ENCODE measurements at regions not wholly inside any gene's neighbourhood (a gene's known extent, or its start where the extent isn't known, plus 50 kb on each side); places are given as distances from the start of the nearest gene placed in this dataset.
"Not testable (repeated sequence)": the region's sequence is repeated elsewhere in the genome, so short reads cannot be mapped to it uniquely, and the experiment has no call there.

DNA sequence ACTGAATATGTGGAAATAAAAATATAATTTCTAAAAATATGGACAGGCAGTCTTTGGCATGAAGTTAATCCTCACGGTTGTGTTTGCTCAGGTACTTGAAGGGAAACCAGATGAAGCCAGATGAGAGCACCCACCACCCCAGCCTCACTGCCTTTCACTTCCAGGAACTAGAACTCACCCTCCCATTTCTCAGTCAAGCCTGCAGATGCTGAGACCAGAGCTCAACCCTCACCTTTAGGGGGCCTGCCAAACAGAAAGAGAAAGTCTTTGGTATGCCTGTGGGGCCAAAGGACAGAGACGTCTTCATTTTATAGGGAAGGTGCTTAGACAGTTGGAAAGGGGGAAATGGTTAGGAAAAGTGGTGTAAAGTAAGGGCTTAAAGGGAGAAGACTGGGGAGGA is 252.8 kb upstream of the PLET1 start:
- no peak for DNase-seq (ENCODE audit: low spot score)

DNA sequence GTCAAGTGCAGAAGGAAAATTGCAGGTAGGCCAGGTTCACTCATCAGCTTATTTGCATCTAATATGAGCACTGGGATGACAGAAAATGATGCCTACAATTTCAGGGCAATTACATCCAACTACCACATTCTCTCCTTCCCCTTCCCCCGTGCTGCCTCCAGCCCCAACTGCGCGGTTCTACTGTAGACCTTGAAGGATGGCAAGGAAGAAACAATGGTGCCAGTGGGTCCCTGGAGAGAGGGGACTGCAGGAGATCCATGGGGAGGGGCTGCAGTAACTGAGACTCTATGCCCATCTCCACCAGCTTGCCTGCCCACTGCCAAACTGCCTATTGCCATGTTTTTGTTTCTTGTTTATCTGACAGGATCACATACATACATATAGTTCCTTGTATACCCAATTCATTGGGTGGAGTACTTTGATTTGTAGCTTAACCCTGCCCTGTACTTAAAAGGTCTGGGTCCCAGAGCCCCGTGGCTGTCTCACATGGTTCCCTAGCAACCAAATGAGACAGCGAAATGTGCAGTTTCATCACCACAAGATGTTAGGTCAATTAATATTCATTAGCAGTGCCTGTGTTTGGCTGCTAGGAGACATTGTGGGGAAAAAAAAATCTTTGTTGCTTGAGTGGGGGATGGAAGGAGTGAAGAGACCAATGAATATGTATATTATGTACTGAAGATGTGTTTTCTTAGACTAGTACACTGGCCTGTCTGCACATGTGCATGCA is 253.5 kb upstream of the PLET1 start:
- DNase-seq (ENCODE audit: low spot score), result no peak

DNA sequence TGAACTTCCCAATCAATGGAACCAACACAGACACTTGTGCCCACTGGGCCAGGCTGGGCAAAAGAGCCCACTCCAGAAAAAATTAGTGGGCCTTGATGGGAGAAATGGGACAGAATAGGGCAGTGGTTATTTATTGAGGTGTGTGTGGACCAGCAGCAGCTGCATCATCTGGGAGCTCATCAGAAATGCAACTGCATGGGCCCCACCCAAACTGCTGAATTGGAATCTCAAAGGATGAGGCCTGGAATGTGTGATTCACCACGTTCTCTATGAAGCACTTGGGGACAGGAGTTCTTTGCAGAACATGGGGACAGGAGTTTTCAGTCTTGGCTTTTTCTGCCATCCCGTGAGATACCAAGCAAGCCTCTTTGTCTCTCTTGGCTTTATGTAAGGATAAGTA is 255.6 kb upstream of the PLET1 start:
- no peak for DNase-seq (ENCODE audit: low spot score)

DNA sequence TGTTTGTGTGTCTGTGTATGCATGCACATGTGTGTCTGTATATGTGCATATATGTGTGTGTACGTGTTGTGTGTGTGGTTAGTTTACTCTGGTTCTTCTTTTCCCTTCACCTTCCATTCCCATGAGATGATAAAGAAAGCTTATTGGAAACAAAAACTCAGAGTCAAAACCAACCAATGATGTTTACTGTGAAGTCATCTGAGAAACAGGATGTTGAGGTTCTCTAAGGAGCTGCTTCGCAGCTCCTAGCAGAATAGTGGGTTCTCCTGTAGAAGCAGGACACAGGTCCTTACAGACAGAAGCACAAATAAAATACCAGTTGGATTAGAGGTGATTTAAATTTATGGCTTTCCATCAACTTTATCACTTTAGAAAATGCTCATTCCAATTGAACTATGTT is 256.1 kb upstream of the PLET1 start:
- no peak for DNase-seq (ENCODE audit: low spot score)

DNA sequence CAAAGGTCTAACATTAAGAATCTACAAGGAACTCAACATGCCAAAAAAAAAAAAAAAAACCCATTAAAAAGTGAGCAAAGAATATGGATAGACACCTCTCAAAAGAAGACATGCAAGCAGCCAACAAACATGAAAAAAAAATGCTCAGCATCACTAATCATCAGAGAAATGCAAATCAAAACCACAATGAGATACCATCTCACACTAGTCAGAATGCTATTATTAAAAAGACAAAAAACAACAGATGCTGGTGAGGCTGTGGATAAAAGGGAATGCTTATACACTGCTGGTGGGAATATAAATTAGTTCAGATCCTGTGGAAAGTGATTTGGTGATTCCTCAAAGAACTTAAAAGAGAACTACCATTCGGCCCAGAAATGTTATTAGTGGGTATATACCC is 257.7 kb upstream of the PLET1 start:
- no peak for DNase-seq (ENCODE audit: low spot score)

DNA sequence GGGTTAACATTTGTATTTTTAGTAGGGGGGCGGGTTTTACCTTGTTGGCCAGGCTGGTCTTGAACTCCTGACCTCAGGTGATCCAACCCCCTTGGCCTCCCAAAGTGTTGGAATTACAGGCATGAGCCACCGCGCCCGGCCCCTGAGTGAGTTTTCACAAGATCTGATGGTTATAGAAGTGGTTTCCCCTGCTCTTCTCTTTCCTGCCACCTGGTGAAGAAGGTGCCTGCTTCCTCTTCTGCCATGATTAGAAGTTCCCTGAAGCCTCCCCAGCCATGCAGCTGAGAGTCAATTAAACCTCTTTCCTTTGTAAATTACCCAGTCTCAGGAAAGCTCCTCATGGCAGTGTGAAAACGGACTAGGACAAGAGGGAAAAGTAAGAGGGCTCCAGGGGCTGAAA is 259.1 kb upstream of the PLET1 start:
- no peak for DNase-seq (ENCODE audit: low spot score)

DNA sequence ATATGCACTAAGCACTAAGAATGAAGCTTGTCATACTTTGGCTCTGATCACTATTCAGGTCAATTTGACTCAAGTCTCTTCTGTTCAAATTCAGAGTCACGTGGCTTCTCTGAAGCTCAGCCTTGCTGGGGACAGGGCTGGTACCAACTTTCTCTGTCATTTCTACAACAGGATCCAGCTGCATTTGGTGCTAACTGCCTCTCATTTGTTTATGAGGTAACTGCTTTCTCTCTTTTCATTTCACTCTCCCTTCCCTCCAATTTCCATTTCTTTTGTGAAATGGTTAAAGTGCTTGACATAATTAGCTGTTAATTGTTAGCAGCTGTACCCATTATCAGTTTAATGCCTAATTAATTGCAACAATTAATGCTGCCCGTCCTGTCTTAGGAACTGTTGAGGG is 259.7 kb upstream of the PLET1 start:
- DNase-seq (ENCODE audit: low spot score), result no peak

DNA sequence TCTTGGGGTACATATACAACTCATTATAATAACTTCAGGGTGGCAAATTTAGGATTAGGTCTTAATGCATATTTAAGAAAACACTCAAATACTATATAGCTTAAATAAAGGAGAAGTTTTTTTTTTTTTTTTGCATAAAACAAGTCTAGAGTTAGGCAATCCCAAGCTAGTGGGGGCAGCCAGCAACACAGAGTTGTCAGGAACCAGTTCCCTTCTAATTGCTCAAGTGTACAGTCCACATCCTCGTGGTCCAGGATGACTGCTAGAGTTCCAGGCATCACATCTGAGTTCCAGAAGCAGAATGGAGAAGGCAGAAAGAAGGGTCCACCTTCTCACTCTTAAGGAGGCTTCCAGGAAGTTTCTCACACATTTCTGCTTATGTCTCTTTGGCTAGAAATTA is 261.9 kb upstream of the PLET1 start:
- no peak for DNase-seq (ENCODE audit: low spot score)

DNA sequence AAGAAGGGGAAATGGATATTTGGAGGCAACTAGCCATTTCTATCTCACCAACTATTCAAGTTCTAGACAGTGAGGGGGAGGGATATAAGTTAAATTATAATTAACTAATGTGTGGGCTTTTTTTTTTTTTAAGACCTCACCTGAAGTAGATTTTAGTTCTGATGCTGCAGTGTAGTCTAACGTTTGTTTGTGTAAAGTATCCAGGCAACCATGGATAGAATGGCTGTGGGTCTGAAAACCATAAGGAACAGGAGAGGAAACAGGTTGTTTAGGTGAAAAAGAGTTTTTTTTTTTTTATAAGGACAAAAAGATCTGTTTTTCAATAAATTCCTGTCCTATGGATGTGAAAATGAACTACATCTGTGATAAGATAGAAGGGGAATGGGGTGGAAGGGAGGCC is 262.4 kb upstream of the PLET1 start:
- no peak for DNase-seq (ENCODE audit: low spot score)

DNA sequence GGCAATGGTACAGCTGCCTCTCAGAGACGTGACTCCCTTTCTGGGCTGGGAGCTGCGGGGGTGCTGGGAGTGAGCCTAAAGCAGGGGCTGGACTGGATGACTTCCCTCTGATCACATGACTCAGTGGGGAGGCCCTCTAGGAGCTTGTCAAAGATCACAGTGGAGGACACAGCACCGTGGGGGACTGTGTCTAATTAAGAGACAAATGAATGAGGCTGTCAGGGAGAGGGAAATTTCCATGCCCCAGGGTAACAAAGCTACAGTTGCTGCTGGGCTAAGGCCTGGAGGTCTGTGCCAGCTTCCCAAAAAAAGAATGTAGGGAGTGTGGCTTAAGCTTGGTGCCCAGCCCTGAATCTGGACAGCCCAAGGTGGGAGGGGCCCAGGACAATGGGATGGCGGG is 262.8 kb upstream of the PLET1 start:
- DNase-seq (ENCODE audit: low spot score), result no peak

DNA sequence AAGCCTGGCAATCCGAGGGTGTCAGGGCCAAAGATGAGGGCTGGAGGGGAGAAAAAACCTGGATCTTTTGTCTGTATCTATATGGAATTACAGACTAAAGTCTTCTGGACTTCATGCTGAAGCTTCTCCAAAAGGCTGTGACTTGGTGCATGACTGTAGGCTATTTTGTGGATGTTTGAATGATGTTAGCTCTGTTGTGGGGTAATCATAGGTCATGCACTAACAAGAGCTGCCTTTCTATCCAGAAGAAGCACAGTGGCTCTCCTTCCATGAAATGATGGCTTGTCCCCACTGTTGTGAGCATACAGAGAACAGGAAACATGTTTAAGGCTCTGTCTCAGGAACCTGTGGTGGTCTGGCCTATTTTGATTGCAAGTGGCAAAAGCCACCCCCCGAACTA is 263.3 kb upstream of the PLET1 start:
- no peak for DNase-seq (ENCODE audit: low spot score)

DNA sequence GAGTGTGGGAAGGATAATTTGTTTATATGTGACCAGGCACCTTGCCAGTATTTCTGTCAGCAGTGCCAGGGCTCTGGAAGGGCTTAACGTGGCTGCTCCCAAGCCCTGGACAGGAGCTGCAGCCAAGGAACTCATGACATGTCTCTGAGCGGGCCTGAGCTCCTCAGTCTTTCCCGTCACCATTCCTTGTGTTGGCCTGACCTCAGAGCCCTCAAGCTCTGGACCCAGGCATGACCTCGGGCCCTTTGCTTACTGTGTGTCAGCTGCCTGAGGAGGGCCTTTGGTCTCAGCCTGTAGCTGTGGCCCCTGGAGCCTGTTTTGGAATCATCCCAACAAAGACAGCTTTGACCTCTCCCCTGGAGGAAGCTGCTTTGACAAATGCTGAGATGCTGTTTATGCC is 264.1 kb upstream of the PLET1 start:
- DNase-seq (ENCODE audit: low spot score), result no peak

DNA sequence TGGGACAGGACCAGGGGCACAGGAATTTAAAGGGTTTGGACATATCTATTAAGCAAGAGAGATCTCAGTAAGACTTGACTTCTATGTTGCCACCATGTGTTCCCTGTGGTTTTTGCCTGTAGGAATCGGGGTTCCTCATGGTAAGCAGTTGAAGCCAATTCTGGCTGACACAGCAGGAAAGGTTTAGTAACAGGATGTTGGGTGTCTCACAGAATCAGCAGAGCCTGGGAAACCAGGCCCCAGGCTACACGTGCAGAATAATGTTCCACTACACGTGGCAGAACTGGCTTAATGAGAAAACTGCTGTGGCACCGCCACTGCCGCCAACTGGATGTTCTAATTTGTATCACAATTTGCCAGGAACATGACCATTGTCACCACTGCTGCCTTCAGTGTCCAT is 264.6 kb upstream of the PLET1 start:
- no peak for DNase-seq (ENCODE audit: low spot score)

DNA sequence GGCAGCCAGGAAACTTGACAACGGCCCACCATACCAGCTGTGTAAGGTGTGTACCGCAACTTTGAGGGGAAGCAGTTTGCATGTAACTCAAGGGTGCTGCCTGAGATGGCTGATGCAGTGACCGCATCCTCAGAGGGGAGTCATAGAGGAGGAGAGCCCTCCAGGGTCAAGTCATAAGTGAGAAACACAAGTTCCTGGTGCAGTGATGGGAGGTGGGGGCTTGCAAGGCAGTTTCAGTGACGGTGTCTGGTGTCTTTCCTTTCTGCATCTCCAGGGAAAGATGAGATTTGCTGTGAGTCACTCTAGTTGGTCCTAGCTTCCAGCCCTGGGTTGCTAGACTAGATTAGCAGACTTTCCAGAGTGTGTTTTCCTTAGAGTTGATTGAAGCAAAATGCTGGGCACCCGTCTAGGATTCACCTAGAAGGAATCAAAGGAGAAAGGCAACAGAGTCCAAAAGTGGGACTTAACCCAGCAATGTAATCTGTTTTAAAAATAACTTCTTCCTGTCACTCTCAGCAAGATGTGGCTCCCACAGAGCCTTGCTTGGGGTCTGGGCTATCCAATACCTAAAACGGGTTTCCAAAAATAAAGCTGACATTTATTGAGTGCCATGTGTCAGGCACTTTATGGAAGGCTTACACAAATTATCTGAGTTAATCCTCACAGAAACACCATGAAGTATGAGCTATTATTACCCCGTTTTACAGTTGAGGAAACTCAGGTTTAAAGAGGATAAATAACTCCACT is 265.4 kb upstream of the PLET1 start:
- DNase-seq (ENCODE audit: low spot score), result no peak

DNA sequence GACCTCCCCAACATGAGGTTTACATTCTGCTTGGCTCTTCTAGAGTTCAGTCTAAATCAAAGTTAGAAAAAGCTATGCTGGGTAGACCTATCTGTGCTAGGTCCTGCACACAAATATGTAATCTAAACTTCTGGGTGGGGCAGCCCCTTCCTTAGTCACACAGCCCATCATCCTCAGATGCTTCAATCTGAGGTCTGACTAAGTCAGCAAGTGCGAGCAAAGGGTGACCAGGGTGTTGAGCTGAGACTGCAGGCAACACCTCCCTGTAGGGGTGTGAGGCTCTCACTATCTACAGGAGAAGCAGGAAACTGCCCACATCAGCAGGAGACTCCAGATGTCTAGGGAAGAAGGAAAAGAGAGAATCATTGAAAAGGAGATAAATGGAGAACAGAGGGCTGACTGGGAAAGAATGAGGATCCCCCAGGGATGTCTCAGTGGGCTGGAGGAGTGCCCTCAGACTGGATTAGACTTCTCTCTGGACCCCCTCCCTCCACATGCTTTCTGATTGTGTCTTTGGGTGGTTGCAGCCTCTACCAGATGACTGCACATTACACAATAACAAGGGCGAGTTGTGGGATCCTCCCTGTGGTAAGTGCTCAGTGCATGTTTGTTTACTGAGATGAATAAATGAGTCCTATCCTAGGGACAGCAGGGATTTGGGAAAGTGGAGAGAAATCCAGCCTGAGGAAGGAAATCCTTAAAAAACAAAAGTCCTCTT is 266.2 kb upstream of the PLET1 start:
- DNase-seq (ENCODE audit: low spot score), result no peak

DNA sequence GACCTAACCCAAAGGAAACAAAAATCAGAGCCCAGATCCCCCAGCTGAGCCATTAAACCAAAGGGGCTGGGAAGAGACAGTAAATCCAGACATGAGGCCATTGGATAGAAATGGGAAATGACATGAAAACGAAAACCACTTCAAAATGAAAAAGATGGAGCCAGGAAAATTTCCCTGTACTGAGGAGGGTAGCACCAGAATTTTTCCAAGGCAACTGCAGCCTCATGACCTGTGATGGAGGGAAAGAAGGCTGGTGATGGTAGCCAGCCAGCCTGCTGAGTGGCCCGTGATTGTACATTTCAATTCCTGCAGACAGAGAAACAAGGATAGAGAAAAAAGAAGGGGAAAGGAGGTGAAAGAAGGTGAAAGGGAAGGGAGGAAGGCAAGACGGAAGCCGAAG is 268.4 kb upstream of the PLET1 start:
- no peak for DNase-seq (ENCODE audit: low spot score)

DNA sequence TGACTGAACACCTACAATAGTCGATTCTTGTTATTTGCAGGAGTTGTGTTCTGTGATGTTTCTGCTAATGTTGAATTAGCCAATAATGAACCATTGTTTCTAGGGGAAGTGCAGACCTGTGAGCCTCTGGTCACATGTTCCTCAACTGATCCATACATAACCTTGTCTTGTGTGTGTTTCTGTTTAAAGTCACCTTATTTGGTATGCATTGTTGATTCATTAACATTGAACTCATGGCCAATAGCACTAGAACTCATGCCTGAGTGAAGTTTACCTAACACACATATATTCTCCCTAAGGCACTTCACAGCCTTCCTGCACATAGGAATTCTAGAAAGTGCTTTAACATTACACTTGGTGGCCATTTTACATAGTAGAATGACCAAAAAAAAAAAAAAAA is 271.8 kb upstream of the PLET1 start:
- DNase-seq (ENCODE audit: low spot score), result no peak

DNA sequence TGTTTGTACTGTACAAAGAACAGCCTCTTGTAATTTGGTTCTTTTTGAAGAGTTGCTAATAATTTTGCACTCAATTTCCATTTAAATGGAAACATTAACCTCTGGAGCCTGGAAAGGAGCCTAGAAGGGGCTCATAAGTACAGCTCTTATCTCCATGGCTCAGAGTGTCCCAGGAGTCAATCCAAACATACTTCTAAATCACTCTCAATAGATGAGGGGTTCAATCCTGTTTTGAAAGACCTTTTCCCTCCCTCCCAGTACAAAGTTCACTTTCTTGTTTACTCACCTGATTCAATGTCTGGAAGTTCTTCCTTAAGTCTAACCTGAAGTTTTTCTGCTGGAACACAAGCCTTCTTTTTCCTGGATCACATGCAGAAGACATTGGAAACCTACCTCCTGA is 273.0 kb upstream of the PLET1 start:
- no peak for DNase-seq (ENCODE audit: low spot score)

DNA sequence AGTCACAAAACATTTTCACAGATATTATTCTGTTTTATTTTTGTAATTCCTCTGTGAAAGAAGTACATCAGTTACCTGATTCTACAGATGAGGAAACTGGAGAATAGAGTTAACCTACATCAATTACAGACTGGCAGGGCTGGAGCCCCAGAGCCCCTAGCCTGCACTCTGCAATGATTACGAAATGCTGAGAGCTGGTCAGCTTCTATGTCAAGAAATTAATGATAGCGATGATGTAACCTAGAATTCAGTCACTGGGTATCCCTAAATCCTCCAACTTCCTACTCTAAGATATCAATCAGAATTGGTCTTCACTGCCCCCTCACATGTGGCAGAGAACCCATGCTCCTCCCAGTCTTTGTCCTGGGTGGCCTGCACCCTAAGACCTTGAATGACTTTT is 273.5 kb upstream of the PLET1 start:
- no peak for DNase-seq (ENCODE audit: low spot score)

DNA sequence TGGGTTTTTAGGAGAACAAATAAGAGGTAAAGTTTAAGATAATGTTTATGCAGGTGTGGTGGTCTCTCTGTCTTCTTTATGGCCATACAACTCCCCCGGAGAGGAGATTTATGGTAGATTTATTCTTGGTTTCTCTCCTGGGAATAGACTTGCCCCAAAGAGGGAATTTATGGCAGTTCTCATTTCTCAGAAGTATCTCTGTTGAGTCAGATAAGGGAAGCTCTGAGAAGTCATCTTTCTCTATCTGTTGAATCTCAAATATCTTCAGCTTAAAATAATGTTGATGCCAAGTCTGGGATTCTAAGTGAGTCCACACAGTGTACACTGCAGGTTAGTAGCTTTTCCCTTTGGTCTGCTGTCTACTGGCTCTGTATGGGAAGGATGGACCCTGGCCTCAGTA is 276.4 kb upstream of the PLET1 start:
- no peak for DNase-seq (ENCODE audit: low spot score)

DNA sequence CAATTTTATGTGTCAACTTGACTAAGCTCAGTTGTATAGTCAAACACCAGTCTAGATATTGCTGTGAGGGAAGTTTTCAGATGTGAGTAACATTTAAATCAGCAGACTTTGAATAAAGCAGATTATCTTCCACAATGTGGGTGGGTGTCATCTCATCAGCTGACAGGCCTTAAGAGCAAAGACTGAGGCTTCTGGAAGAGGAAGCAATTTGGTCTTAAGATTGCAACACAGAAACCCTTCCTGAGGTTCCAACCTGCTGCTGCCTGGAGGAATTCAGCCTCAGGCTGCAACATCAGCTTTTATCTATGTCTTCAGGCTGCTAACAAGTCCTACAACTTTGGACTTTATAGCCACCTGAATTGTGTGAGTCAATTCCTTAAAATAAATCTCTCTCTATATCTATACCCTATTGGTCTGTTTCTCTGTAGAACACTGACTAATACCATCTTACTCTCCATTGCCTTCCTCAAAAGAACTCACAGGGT is 277.2 kb upstream of the PLET1 start:
- DNase-seq (ENCODE audit: low spot score), result no peak

DNA sequence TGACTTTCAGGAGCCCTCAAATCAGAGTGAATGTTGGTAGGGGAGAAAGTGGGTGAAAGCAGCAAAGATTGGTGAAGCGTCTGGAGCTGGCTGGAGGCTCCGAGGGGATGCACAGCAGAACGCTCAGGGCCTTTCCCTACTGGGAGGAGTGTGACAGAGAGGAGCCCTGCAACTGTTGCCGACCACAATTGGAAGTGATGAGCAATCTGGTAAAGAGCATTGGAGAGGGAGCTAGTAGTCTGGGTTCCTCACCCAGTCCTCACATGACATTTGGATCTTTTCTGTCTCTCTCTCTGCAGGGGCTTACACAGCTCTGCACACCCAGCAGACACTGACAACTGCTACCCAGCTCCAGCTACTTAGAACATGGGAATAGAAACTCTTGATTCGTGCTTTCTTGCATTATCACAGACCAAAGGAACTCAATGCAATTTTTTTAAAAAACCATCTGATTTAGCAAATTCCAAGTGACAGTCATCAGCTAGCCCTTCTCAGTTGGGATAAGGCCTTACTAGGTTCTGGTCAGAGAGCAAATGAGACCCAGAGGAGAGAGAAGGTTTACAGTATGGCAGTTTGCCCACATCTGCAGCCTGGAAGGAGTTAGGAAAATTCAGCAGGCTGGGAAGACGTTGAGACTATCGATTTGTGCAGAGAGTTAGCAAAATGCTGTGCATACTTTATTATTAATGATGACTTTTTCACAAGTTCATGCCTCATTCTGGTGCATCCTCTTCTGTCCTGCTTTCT is 278.0 kb upstream of the PLET1 start:
- DNase-seq (ENCODE audit: low spot score), result no peak

DNA sequence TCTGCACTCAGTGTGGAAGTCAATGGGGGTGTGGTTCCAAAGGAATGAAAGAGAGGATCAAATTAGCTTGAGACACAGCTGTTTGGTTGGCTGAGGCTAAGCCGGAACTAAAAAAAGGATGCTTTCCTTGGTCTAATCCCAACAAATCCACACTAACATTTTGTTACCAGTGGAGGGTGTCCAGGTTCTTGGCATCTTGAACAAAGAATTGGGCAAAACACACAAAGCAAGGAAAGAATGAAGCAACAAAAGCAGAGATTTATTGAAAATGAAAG is 278.6 kb upstream of the PLET1 start:
- DNase-seq (ENCODE audit: low spot score), result not testable (repeated sequence)

All from AG08396 (cell line).